GM19240 (cell line): ENCODE measurements at regions not wholly inside any gene's neighbourhood (a gene's known extent, or its start where the extent isn't known, plus 50 kb on each side); places are given as distances from the start of the nearest gene placed in this dataset.
"Not testable (repeated sequence)": the region's sequence is repeated elsewhere in the genome, so short reads cannot be mapped to it uniquely, and the experiment has no call there.

ENCODE experiments used
- DNase-seq: peaks from one replicate; pipeline ENCODE4 v3.0.0; 2011; ENCODE audit warnings: low spot score; ENCODE audit not compliant: insufficient read length

DNA sequence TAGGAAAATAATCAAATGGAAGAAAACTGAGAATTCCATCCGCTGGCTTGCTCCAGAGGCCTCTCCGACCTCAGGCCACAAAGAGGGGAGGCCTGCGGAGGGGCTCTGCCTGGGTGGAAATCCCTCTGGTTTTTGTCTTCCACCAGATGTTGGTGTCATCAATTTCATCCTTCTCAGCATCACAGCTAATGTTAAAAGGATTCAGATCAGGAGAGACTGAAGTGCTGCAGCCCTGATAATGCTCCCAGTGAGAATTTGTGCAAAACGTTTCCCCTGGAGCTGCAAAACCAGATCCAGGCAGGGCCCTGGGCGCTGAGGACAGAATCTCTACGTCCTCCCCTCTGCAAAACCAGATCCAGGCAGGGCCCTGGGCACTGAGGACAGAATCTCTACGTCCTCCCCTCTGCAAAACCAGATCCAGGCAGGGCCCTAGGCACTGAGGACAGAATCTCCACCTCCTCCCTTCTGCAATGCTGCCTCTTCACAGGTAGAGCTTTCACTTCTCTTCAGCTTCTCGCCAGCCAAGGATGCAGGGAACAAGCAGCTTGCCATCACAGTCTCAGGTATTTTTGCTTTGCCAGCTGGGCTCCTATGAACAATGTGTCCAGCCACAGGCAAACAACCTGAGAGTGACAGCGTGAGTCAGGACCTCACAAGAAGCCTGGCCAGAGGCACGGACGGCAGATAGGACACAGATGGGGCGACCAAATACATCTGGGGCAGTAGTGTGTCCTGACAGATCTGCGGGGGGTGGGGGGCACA, 81.2 kb downstream of the TMEM18 start:
- DNase-seq, result no peak

DNA sequence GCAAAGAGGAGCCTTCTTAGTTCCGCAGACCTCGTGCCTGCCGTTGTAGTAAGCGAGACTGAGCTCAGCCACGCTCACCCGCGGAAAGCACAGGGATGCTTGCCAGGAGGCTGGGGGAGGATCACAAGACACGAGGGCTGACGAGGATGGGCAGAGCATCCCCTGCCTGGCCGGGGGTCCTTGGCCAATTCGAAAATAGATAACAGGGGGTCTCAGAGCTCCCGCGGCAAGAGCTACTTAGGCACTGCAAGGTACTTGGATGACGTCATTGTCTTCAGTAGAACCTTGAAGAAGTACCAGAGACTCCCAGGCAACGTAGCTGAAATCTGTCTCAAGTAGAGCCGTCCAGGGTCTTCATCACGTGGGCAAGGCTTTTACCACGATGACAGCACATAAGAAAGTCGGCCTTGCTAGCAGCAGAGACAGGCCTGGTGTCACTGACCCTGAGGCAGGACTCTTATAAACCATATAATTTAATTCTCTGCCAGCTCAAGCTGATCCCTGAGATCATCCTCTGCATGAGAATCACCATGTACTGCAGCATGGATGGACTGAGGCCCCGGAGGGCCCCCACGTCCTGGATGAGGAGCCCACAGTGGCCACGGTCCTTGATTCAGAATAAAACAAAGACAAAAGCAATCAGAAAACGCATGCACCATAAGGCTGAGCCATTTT, 81.9 kb downstream of the TMEM18 start:
- no peak for DNase-seq

DNA sequence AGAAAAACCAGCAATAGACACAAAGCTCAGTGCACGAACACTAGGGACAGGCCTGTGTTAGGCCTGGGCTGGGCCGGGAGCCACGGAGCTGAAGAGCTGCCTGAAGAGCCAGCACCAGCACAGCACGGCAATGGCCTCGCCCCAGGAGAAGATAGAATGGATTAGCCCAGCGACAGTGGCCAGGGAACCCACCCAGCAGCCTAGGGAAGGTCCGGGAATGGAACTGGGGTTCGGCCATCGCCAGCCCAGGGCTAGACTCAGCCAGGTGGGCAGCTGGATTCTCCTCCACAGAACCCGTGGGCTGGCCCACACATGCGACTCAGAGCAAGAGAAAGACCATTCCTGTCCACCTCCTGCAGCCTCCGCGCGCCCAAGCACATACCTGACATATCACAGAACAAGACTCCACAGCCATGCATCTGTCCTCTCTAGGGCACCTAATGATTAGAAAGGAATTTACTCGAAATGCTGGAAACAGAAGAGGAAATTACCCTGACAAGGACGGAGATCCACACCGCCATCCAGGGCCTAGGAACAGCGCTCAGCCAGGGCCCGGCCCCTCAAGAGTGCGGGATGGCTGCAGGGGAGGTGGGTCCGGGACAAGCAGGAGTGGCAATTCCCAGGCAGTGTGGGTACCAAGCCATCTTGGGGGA, 82.8 kb downstream of the TMEM18 start:
- DNase-seq, result no peak

DNA sequence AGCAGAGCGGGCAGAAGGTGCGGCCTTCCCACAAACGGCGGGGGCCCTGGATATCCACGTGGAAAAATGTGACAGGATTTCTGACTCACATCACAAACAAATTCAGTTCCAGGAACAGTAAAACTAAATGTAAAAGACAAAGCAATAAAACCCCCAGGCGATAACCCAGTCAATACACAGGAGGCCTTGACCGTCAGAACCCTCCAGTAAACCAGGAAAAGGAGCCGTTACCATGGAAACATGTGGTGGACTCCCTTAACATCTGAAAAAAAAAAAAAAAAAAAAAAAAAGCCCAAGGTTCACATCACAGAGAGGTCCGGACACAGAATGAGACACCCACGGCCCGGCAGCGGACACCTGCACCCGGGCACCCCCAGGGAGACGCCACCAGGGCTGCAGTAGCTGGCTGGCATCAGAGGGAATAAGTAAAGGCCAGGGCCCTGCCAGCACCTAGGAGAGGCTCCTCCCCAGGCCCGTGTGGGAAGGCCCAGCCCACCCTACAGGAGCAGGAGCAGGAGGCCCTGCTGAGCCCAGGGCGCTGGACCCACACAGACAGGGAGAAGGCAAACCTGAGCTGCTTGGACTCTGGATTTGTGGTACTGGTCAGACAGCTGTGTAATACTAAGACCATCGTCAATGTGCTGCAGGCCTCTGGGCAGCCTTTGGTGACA, 83.7 kb downstream of the TMEM18 start:
- DNase-seq, result no peak

DNA sequence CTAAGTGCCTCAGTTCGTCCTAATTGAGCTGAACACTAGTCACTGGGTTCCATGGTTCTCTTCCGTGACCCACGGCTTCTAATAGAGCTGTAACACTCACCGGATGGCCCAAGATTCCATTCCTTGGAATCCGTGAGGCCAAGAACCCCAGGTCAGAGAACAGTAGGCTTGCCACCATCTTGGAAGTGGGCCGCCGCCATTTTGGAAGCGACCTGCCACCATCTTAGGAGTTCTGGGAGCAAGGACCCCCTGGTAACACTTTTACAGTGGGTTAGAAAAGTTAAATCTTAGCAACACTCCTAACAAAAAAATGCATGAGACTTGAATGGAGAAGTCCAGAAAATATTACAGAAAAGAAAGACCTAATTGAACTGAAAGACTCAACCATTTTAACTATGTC, 84.5 kb downstream of the TMEM18 start:
- DNase-seq, result no peak

DNA sequence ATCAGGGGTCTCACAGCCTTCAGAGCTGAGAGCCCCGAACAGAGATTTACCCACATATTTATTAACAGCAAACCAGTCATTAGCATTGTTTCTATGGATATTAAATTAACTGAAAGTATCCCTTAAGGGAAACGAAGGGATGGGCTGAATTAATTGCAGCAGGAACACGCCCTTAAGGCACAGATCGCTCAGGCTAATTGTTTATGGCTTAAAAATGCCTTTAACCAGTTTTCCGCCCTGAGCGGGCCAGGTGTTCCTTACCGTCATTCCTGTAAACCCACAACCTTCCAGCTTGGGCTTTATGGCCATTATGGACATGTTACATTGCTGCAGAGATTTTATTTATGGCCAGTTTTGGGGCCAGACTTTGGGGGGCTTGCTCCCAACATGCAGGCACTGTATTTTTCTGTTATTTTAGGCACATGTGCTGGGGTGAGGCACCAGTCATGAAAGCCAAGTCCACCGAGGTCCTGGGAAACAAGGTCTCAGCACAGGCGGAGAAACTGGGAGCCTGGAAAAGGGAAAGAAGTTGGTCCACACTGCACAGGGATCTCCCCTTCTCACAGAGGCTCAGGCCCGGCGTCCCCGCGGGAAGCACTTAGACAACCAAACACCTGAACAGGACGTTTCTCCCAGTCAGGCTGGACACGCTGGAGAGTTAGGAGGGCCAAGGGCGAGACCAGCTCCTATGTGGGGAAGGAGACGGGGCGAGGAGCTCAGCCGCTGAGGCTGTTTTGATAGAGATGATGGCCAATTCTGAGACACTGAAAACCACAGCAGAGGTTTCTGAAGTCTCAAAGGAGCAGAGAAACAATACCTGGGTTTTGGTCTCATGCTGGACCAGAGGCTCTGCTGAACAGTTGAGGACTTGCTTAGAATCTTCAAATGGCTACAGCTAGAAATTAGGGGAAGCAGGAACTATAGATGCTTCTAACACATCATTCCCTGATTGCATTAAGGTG, 86.7 kb downstream of the TMEM18 start:
- no peak for DNase-seq

DNA sequence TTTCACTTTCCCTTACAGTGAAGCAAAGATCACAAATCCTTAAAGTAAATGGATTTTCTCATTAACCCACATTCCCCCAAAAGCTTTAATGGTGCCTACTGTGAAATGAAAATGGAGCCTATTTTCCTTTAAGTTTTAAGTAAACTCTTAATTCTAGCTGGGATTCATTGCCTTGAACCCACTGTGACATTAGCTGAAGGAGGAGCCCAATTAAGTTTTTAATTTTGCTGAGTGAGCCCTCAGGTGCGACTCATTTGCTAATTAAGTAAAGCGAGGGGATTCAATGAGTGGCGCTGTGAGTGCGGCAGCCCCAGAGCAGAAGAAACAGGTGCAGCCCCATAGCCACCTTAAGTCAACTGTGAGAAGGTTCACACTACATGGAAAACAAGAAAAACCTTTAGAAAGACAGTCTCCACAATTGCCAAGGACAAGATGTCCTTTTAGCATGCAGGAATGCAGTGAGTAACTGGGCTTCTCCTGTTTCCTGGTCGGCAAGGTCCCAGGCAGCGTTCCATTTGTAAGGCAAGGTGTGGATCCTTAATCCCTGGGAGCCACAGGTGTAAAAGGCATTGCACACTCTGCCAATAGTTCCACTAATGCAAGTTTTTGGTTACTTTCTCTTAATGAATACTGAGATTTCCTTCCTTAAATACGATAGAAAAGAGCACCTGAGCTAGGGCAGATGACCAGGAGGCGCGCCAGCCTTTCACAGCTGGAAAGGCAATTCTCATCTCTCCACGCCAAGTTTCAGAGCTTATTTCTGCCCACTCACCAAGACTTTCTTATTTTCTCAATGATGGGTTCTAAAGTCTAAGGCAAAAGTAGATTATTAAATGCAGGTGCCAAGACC, 87.7 kb downstream of the TMEM18 start:
- no peak for DNase-seq

DNA sequence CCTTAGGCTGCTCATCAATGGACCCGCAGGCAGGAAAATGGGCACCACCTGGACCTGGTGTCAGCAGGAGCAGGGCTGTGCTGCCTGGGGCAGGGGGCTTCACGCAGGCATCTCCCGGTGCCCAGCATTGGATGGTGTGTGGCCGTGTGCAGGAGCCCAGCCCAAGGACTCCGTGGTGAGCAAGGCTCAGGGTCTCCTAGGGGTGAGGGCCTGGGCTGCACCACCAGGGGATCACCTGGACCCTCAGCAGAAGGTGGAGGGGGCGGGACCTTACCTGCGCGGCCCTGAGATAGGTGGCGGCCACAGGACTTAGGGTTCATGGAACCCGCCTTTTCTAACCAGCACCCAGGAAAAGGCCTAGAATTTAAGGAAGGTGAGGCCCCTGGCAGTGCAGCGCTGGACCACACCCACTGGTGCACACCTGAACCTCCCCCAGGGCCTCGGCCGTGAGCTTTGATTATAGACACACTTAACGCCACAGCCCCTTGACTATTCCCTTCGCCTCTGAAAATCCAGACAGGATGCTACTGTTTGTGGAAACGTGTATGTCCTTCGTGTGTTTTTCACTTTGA, 89.0 kb downstream of the TMEM18 start:
- DNase-seq, result no peak

DNA sequence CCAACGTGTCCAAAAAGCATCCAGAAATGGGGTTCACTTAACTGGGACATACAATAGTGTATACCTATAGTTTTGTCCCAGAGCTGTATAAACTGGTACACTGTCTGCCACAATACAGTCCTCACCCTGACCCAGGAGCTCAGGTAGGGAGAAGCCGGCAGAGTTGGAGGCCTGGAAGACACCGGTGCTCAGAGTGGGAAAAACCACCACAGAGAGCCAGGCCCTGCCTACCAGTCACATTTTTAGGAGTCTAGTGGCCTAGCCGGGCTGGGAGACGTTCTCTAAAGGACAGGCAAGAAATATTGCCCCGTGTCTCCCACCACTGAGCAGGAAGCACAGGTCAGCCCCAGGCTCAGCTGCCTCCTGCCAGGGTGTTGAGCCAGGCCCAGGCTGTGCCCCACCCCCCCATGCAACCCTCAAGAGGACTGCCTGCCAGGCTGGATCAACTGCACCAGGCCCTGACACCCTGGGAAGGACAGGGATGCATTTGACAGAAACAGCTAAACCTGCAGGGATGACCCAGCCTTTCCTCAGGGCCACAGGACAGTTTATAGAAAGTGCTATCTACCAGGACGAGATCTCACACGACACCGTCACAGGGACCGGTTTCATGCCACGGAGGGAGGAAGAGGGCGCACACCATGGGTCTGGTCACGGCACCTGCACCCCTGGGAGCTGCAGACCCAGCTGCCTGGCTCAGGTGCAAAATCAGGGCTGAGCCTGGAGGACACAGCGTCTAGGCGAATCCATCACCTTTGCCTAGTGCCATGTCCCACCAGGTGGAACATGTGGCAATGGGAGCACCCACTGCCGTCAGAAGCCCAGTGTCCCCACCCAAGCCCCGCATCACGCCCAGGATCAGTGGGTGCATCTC, 89.9 kb downstream of the TMEM18 start:
- DNase-seq, result no peak

DNA sequence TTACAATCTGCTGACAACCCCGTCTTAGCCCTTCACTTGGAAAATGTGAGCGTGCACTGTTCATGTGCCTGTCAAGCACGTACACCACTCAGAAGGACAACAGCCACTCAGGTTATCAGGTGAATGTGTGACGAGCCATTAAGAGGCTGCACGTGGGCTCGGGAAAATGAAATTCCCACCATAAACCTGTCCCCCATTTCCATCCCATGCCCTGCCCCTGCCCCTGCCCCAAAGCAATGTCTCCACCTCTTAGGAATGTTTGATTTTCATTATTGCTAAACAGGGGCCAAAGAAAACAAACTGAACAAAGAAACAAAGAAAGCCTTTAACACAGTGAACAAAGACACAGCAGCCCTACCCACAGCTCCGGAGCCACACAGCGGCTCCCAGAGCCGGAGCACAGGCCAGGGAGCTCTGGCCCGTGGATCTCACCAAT, 90.5 kb downstream of the TMEM18 start:
- no peak for DNase-seq

DNA sequence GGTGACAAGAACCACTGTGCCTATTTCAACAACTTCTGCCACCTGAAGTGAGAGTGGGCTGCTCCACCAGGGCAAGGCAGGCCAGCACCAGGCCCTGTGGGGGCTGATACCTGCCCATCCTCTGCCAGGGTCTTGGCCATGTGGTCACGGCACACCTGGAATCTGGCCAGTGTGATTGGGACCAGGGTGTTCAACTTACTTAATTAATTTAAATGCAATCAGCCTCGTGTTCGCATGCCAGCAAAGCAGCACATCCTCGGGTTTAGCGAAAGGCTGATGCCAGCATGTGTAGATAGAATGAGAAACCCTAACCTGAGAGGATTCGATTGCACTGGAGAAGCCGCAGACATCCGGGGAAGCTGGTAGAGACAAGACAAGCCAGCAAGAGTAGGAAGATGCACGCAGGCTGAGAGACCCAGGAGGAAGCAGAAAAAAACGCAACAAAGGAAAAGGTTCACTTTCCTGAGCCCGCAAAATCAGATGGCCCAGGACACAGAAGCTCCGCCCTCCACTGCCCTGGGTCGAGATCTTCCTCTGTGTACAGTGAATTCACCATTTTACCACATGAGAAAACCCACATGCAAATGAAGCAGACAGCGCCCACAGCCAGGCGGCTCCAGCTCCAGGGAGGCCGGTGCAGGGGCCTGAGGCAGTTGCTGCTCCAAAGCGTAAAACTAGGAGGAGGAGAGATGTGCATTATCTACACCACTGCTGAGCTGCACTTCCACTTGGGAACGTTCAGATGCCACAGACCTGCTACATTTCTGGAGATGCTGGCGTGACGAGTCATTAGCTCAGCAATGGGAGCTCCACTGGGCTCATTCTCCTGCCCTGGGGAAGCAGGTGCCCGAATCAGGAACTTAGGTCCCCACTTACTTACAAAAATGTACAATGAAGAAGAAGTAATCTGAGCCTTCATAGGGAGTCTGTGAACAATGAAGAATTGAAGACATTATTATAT, 92.1 kb downstream of the TMEM18 start:
- no peak for DNase-seq

DNA sequence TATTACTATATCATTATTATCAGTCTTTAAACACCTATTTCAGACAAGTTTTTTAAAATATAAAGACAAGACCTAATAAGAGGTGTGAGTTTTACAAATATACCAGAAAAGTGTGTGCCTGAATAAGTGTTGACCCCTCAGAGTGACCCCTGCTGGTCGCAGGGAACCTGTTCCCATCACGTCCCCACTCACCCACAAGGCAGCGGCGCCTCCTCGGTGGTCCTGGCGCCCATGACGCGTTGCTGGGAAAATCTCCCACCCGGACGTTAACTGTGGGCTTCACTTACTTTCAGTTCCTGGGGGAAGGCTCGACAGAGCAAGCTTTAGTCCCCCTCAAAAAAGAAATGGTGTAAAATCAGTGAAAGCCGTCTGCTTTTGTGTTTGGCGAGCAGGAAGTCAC, 93.5 kb downstream of the TMEM18 start:
- no peak for DNase-seq

DNA sequence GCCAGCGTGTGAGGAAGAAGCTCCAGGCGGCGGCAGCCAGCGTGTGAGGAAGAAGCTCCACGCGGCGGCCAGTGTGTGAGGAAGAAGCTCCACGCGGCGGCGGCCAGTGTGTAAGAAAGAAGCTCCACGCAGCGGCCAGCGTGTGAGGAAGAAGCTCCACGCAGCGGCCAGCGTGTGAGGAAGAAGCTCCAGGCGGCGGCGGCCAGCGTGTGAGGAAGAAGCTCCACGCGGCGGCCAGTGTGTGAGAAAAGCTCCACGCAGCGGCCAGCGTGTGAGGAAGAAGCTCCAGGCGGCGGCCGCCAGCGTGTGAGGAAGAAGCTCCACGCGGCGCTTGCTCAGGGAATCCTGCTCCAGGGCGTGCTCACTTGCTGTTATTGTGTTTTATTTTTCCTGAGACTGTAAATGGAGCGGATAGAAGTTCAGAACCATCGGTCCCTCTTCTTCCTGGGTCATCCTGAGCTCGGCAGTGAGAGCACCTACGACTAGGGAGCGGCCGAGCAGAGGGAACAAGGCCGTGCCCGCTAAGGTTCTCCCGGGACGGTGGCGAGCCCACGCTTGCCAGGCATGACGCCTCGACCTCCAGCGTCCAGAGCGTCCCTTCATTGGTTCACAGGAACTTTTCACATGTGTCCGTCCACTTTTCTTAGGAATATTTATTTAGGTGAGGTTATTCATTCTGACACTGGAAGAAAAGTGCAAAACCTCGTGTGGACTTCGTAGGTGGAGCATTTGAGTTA, 94.2 kb downstream of the TMEM18 start:
- no peak for DNase-seq

DNA sequence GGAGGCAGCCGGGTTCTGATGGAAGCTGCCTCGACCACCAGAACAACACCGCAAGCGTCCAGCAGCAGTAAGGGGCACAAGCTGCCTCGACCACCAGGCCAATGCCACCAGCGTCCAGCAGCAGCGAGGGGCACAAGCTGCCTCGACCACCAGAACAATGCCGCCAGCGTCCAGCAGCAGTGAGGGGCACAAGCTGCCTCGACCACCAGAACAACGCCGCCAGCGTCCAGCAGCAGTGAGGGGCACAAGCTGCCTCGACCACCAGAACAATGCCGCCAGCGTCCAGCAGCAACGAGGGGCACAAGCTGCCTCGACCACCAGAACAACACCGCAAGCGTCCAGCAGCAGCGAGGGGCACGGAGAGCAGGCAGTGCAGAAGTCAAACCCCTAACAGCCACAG, 94.9 kb downstream of the TMEM18 start:
- not testable (repeated sequence) for DNase-seq

DNA sequence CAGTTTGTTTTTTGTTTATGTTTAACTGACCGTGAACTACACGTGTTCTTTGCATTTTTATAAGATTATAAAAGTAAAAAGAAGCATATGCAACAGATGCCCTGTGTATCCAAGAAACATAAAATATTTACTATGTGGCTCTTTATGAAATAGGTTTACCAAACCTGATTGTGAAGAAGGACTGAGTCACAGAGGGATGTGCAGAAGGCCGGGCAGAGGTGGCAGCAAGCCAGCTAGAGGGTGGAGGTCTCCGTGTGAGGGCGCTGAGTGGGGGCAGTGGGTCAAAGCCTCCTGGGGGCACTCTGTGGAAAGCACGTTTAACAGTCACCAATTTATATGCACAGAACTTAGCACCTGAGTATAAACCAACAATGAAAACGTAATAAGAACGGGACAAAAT, 97.2 kb downstream of the TMEM18 start:
- no peak for DNase-seq

DNA sequence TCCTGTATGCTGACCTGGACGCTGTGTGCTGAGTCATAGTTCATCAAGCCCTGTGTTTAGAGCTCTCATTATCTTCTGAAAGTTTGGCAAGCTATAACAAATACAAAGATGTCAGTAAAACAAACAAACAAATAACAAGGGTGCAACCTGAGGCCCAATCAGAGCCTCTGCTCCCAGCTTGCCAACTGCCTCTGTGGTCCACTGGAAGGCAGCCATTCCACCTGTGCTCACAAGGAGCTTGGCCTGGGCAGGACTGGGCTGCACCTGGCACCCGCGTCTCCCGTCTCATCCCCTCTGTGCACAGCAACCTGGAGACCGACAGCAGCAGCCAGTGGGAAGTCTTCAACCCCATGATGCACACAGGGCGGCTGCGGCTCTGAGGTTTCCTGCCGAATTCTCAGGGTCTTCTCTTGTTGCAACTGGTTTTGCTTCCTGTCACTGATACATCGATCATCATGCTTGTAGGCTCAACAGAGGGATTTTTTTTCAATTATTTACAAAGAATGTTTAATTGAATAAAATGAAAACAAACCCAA, 97.8 kb downstream of the TMEM18 start:
- DNase-seq, result no peak

DNA sequence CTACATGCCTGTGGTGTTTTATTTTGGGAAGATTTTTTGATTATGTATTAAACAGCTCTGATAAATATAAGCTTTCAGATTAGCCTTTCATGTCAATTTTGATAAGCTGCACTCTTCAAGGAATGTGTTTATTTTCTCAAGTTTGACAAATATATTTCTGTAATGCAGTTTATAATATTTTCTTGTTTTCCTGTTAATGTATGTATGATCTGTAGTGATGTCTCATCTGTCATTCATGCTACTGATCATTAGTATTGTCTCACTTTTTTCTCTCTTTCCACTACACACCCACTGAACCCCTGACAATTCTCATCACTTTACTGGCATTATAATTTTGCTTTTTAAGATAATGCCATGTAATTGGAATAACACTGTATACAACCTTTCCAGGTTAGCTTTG, 100.9 kb downstream of the TMEM18 start:
- DNase-seq, result no peak
